ENCODE measurements at regions not wholly inside any gene's neighbourhood (a gene's known extent, or its start where the extent isn't known, plus 50 kb on each side); places are given as distances from the start of the nearest gene placed in this dataset.
A peak's percentile ranks its signal among the peaks of the same experiment; 100 is the strongest.

DNA sequence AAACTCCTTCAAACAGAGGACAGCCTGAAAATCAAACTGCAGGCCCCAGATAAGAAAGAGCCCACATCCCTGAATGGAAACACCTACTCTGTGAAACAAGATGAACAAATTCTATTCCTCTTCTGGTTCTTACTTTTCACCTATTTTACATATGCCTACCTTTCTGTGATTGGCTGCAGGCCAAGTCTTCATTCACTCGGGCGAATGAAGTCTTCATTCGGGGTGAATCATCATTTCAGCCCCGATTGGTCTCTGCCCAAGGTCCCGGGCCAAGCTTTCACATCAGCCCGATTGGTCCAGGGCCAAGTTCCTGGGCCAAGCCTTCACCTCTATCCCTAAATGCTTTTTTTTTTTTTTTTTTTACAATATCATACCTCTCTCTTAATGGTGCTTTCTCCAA lies 529.8 kb upstream of the ACTRT1 start:
- DNase-seq, result no peak

DNA sequence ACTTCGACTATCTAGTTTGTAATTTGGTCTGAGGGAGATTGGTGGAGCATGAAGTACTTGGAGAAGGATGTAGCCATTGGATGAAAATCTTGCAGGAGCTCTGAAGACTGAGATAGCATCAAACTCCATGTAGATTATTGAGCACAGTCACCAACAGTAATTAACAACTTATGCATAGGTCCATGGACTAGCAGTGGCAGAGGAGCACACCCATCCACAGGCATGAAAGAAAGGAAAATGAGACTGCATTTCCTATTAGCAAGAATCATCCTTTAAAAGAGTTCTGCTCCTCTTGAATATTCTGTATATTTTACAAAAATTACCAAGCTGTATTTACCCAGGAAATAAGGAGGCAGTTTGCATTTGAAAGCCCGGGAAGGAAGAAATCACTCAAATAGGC lies 529.4 kb upstream of the ACTRT1 start:
- no peak for DNase-seq

DNA sequence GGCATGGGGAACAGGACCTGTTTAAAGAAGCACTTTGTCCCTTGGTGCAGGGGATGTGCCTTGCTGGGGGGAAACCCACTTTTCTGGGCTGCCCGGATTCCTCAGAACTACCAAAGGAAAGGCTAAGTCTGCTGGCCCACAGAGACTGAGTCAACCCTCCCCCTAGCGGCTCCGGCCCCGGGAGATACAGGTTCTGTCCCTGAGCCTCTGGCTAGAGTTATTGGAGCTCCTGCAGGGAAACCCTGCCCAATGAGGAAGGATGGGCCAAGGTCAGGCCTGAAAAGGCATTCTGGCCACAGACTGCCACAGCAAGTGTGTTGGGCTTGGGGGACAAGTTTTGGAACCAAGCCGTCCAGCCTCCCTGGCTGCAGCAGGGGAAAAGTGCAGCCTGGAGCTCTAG lies 490.9 kb upstream of the ACTRT1 start:
- no peak for DNase-seq

DNA sequence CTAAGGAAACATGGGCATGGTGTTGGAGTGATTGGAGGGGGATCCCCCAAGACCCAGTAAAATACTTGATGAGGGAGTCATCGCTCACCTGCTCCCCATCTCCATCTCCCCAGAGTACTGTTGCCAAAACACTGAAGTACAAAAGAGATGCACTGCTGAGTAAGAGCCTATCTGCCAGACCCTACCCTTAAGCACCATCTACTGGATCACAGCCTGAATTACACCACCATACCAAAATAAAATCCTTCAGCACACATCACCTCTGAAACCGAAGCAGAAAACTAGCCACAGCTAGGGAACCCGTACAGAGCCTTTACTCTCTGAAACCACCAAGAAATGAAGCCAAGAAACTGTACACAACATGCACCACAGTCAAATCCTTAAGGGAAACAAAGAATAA lies 466.3 kb upstream of the ACTRT1 start:
- DNase-seq, result peak; percentile 32

DNA sequence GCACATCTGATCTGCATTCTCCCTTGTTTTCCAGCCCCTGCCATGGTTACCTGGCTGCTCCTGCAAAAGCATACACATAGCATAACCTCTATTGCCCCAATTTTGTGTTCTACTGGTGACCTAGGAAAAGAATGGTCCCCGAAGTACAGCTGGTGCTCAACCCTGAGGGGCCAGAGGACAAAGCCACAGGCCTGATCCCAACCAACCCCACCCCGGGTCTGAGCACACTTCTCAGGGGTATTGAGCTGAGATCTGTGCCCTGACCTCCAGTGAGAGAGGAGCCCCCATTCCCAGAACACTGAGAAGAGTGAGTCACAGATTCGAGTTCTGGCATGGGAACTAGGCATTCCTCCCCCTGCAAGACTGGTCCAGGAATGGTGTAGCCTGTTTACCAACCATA lies 465.5 kb upstream of the ACTRT1 start:
- no peak for DNase-seq

DNA sequence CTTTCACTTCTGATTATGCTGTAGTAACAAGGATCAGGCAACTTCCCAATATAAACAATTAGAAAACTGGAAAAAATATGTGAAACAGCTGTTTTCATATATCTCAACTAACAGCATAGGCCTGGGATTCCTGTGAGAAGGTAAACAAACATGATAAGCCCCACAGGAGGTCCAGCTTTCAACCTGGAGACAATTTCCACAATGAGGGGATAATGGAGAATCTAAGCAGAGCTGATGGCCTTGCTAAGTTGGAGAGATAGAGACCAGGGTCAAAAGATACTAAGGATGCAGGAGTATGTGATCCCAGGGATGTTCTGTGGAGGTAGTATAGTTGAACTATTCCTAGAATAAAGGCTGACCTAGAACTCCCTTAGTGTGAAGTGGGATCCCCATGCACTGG lies 452.3 kb upstream of the ACTRT1 start:
- DNase-seq, result no peak

DNA sequence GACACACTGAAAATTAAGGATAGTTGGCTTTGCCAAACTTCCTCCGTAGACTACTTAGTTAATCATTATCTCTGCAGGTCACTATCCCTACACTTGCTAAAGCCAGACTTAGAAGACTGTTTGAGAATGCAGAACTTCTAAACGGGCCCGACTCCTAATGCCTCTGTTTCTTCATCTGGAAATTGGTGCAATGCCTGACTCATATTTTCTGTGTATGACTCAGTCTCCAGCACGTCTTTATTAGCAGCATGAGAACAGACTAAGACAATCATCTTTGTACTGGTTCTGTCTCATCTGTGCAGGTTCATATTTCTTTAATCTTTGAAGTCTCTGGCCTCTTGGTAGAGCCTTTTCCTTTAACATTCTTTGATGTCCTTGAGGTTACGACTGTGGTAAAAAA lies 411.9 kb upstream of the ACTRT1 start:
- DNase-seq, result no peak

DNA sequence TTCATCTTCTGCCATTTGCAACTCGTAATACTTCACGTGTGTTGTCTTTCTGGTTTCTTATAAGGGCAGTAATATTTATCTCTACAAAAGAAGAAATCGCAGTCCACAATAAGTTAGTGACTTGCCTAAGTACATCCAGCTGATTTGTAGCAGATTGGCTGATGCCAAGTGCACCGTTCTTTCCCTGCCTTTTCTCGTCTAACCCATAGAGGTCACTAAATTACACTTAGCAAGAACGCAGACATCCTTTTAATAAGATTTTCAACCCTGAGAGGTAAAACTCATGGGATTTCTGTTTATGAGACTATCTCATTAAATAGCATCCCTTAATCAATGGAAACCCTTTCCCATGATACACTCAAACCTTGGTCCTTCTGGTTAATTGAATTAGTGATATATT lies 408.6 kb upstream of the ACTRT1 start:
- no peak for DNase-seq

DNA sequence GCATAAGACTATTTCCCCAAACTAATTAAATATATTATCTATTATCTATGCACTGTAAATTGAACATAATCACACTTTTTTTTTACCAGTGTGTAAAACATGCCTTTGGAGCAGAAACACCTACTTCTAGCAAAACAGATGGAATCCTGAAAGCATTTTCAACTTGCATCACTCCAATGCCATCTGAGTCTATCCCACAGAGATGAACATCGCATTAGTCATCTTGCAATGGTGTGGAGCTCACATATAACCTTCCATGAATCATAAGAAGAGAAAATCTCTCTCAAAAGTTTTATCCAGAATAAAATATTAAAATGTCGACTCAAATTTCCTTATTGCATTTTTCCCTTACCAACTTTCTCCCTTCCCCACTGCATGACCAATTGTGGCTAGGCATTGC lies 406.7 kb upstream of the ACTRT1 start:
- DNase-seq, result no peak

DNA sequence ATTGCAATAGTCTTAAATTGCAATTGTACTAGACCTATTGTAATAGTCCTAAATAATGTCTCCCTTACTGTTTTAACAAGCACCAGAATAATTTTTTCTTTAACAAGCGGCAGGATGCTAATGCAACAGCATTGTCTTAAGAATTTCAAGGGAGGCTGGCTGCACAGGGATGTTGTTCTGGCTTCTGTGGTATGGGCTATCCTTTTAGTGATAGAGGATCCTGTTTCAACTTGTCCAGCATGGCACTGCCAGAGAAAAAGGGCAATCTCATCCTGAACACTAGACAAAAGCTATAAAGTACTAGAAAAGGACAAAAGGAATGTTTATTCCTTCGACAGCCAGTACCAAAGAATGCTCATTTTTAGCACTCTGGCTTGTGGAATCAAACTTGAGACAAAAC lies 405.5 kb upstream of the ACTRT1 start:
- no peak for DNase-seq

DNA sequence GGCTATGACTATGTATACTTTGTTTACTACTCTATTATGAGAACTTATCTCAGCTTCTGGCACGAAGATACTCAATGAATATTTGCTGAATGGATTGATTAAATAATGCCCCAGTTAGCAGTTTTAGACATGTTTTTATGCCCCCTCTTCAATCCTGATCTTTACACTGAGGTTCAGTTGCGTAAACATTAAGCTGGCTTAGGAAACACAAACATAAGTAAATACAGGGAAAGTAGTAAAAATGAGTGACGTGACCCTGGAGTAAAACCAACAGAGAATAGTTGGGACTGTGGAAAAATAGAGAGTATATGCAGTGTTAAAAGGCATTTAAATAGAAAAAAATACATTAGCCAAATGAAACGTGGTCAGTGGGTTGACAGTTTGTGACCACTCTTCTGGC lies 387.0 kb upstream of the ACTRT1 start:
- DNase-seq, result no peak

DNA sequence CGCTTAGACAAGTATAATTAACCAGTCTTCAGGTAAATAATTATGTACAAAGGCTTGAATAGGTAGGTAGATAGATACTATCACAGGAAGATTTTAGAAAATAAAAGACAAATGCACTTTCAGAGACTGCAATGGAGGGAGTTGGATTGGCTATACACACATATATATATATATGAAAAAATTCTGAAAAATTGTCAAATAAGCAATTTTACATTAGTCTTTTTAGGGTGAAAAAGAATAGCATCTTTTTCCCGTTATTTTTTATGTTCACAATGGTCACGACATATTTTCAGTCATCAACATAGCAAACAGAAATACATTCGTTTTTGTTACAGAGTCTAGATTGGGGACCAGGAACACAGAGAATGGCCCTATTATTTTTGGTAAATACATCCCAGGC lies 385.9 kb upstream of the ACTRT1 start:
- DNase-seq, result no peak

DNA sequence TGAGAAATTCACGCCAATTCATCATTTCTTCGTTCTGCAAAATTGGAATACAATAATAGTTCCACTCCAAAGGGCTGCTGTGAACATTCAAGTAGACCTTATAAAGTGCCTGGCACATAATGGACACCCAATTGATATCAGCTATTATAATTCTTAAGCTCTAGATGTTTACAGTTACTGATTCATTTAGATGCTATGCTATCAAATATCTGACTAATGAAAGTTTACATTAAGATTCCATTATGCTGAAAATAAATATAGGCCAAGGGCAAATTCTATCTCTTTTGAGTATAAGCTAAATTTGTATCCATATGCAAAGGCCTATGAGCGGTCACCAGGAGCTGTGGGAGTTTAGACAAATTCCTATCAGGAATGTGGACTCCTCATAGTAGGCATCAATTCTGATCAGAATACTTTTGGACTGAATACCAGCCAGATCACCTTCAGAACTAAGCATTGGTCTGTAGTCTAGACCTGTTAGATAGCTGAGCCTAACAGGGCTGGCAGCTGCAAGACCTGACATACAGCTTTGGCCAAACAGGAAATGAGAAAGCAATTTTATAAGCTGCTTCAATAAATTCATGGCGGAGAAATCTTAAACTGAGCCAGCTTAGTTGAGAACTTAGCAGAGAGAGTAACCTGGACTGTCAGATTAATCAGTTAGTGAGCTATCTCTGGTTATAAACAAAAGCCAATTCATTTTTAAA lies 384.3 kb upstream of the ACTRT1 start:
- no peak for DNase-seq

DNA sequence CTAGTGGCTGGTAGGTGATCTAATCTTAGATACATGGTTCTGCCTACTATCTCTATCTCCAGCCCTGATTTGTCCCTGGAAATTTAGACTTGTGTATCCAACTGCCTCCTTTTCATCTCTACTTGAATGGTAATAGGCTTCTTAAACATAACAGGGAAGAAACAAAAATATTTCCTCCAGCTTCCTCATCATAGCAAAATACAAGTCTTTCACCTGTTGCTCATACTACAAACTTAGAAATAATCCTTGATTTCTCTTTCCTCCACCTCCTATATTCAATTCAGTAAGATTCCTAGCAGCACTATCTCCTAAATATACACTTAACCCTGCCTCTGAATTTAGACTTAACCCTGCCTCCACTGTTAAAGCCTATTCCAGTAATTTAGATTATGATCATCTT lies 373.3 kb upstream of the ACTRT1 start:
- no peak for DNase-seq

DNA sequence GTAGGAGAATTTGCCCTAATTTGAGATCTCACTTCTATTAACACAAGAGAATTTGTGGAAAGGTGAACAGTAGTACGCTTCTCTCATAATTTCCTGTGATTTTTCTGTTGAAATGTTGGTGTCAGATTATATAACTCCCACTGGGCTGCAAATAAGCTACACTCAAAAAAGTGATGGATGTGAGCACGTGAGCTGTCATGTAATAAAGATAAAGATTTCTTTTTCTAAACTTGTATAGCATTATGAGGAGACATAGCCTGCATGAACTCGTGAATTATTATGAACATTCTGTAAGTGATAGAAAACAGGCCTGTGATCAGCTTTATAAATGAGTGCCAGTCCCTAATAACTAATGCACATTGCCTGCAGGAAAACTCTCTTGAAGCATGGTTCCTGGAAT lies 356.6 kb upstream of the ACTRT1 start:
- no peak for DNase-seq

DNA sequence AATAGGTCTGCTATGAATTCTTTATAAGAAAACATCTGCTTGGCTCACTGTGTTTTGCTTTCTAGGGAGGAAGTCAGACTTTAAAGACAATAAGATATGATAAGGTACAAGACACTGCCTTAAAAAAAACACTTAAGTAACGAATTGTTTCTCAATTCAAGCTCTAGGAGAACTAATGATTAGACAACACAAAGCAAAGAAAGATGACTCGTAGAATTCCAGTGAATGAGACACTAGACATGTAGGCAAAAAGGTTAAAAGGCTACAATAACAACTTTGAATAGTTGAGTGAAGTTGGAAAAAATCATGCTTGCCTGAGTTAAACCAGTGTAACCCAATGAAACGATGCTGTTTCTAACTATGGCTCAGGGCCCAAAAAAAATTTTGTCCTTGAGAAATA lies 344.4 kb upstream of the ACTRT1 start:
- DNase-seq, result no peak

DNA sequence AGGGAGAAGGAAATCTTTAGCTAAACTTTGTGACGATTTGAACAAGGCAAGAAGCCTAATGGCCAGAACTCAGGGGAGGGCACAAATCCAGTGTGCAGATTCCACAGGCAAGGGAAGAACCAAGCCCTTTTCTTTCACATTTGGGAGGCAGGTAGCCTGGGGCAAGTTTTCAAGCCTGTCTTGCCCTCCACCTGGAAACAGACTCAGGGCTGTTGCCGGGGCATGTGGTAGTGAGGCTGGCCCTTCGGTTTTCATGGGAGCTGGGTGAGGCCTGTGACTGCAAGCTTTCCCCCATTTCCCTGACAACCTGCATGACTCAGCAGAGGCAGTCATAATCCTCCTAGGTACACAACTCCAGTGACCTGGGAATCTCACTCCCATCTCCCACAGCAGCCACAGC lies 331.6 kb upstream of the ACTRT1 start:
- peak; percentile 63 for DNase-seq

DNA sequence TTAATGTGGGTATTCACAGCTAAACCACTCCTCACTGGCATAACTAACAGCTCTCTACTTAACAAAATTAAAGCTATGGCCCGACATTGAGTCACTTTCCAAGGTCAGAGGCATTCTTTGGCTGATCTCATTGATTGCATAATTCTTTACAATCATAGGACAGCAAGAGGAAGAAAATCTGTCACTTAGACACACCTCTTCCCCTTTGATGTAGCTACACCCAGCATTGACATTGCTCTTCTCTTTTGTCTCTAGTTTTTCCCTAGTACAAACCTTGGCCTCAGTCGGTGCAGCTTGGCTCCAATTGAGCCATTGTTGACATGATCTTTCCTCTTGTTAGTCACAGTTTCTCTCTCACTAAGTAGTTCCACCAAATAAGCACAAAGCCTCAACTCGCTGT lies 313.3 kb upstream of the ACTRT1 start:
- no peak for DNase-seq

DNA sequence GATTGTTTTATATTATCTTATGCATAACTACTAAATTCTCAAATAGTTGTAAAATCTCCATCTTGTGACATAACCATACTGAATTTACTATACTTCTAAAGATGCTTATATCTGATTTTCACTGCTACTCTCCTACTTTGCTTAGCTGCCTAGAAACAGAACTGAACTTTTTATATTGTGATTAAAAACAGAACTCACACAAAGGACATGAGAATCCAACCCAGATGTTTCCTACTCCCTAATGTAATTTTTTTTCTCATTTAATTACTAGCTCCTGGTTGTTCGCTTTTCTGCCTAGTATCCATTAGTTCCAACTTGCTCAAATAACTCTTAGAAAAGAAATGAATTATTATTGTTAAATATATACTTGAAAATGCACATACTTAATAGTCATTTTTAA lies 283.5 kb upstream of the ACTRT1 start:
- no peak for DNase-seq

DNA sequence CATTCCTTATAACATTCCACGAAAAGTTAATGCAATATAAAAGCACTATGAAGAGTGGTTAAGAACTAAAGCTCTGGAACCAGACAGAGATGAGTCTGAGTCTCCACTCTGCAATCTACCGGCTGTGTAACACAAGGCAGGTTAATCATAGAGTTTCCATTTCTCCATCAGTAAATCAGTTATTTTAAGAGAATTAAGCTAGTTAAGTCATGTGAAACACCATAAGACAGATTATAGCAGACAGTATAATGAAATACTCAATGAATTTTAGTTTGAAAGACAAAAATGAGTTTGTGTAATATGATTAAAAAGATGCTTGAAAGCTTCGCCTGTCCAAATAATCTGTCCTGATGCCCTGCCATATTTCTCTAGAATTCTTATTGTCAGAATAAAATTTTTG lies 282.6 kb upstream of the ACTRT1 start:
- DNase-seq, result no peak

DNA sequence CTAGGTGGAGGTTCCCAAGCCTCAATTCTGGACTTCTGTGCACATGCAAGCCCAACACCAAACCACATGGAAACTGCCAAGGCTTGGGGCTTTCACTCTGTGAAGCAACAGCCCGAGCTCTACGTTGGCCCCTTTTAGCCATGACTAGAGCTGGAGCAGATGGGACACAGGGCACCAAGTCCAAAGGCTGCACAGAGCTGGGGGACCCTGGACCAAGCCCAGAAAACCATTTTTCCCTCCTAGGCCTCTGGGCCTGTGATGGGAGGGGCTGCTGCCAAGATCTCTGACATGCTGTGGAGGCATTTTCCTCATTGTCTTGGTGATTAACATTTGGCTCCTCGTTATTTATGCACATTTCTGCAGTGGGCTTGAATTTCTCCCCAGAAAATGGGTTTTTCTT lies 258.7 kb upstream of the ACTRT1 start:
- DNase-seq, result no peak

DNA sequence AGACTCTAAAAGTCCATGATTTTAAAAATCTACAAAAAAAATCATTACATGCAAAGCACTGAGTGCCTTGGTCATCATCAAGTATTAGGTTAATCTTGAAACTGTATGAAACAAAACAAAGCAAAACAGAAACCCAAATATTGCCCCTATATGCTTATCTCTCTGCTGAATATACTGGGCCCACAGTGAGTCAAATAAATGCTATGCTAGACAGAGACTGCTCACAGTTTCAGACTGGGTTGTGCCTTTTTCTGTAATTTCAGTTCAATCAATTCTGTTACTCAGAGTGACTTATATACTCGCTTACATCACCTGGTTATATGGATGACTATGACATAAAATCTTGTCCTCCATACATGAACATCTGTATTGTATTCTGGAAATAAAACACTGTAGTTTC lies 257.1 kb upstream of the ACTRT1 start:
- no peak for DNase-seq

DNA sequence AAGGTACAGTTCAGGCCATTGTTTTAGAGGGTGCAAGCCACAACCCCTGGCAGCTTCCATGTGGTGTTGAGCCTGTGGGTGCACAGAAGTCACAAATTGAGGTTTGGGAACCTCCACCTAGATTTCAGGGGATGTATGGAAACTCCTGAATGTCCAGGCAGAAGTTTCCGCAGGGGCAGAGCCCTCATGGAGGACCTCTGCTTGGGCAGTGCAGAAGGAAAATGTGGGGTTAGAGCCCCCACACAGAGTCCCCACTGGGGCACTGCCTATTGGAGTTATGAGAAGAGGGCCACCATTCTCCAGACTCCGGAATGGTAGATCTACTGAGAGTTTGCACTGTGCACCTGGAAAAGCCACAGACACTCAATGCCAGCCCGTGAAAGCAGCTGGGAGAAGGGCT lies 242.0 kb upstream of the ACTRT1 start:
- DNase-seq, result no peak

DNA sequence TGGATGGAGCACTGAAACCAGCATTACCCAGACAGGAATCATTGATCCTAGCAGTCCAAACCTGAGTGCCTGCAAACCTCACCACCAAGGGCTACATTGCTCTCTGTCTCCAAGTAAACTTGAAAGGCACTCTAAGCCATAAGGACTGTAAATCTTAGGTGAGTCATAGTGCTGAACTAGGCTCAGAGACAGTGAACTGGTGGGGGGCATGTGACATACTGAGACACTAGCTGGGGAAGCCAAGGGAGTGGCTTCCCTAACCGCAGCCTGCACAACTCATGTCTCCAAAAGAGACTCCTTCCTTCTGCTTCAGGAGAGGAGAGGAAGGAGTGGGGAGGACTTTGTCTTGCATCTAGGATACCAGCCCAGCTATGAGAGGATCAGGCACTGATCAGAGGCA lies 235.5 kb upstream of the ACTRT1 start:
- DNase-seq, result no peak

DNA sequence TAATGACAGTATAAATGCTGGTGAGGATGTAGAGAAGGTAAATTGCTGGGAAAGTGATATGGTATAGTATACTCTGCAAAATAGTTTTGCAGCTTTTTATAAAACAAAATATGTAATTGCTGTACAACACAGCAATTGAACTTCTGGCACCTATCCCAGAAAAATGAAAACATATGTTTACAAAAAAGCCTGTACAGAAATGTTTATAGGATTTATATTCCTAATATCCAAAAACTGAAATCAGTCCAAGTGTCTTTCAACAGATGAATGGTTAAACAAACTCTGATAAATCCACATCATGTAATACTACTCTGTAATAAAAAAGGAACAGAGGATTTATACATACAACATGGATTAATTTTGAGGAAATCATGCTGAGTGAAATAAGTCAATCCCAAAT lies 198.4 kb upstream of the ACTRT1 start:
- DNase-seq, result no peak

DNA sequence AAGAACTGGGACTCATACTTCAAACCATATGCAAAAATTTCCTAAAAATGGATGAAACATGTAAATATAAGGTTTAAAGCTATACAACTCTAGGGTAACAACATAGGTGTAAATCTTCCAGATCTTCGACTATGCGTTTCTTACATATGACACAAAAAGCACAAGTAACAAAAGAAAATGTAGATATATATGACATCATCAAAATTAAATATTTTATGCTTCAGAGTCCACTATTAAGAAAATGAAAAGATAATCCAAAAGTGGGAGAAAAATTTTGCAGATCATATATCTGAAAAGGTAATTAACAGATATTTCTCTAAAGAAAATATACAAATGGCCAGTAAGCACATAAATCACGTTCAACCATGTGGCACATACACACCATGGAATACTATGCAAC lies 164.2 kb upstream of the ACTRT1 start:
- DNase-seq, result no peak
